HG02571 (cell line): ENCODE measurements at regions not wholly inside any gene's neighbourhood (a gene's known extent, or its start where the extent isn't known, plus 50 kb on each side); places are given as distances from the start of the nearest gene placed in this dataset.

Experiments
- ATAC-seq: cut with Tn5 transposase; IDR thresholded peaks from one replicate; pipeline ENCODE4 v1.9.1; 2021; ENCODE audit warnings: mild to moderate bottlenecking, moderate library complexity; ENCODE audit not compliant: unreplicated experiment

DNA sequence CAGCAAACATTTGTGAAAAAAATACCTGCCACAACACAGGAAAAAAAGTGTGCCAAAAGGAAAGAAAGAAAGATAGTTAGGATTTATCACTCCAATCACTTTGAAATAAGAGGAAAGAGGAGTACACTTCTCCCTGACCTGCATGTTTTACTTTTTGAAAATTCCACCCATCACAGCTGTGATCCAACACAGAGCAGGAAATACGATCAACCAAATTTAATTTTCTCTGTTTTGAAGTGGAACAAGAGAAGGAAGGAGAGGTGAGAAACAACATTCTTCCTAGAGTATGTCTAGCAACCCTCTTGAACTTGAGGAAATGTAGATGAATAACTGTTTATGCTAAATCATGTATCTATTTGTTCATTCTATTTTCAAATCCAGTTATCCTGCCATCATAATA is 284.7 kb upstream of the SYT1 start:
- ATAC-seq: no peak

- ATAC-seq: no peak
Measured at GRCh38 chr12:78580296-78580695, 284.3 kb upstream of the SYT1 start.

DNA sequence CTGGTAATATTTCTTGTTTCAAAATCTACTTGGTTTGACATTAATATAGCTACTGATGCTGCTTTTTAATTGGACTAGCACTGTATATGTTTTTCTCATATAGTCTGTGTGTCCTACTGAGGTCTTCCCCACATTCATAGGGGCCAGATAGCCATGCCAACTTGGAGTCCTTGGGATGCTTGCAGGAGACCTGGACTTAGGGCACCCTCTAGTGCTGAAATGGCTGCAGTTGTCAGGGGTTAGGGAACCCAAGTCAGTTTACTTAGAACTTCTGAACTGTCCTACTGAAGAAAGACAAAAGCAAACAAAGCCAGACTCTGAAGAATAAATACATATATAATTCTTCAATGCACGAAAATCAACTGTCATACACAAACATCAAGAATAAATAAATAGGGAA is 279.9 kb upstream of the SYT1 start:
- no peak for ATAC-seq

DNA sequence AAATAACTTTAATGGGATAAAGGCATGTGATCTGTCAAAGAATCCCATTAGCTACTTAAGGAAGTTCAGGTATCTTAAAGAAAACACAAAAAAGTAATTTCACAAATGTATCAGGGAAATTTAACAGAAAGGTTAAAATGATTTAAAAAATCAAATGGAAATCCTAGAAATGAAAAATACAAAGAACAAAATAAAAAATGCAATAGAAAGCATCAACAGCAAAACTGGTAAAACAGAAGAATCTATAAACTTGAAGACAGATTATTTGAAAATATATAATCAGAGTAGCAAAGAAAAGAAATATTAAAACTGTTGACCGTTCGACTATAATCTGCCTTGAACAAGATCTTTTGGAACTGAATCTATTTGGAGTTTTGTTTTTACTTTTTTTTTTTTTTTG is 279.4 kb upstream of the SYT1 start:
- no peak for ATAC-seq

DNA sequence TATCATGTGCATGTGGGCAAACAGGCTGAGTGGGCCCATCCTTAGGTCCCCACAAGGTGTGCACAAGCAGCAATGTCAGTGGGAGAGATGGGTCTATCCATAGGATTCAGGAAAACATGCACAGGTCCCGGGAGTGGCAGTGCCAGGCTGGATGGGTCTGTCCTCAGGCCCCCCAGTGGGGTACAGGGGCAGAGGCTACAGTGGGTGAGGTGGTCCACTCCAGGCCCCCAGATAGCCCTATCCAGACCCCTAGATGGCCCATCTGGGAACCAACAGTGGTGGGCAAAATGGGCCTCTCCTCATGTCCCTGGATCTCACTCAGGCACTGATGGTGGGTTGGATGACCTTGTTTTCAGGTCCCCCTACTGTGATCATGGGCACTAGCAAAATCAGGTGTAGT is 277.8 kb upstream of the SYT1 start:
- ATAC-seq: no peak

DNA sequence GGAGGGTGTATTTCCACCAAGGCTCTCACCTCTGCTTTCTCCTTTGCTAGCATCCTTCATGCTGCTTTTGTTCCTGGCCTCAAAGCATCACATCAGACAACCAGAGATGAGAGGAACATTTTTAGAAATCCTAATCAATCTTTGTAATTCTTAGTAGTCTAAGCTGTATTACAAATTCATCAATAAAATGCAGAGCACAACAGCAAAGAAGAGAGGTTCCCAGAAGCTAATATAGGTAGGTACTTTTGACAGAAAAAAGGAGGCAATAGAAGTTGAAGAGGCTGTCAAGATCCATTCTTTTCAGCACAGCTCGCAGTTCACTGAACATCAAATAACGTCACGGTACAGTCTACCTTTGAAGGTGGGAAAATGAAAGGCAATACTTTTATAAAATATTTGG is 265.2 kb upstream of the SYT1 start:
- ATAC-seq: no peak

GRCh38 chr12:78600541-78600940 is 264.0 kb upstream of the SYT1 start:
- ATAC-seq: no peak

GRCh38 chr12:78611504-78611903 is 253.1 kb upstream of the SYT1 start:
- ATAC-seq: no peak

- no peak for ATAC-seq
Measured at GRCh38 chr12:78612190-78612589, 252.4 kb upstream of the SYT1 start.

GRCh38 chr12:78617683-78618082 is 246.9 kb upstream of the SYT1 start:
- ATAC-seq: no peak

- ATAC-seq: no peak
Measured at GRCh38 chr12:78622529-78623195, 241.9 kb upstream of the SYT1 start.

DNA sequence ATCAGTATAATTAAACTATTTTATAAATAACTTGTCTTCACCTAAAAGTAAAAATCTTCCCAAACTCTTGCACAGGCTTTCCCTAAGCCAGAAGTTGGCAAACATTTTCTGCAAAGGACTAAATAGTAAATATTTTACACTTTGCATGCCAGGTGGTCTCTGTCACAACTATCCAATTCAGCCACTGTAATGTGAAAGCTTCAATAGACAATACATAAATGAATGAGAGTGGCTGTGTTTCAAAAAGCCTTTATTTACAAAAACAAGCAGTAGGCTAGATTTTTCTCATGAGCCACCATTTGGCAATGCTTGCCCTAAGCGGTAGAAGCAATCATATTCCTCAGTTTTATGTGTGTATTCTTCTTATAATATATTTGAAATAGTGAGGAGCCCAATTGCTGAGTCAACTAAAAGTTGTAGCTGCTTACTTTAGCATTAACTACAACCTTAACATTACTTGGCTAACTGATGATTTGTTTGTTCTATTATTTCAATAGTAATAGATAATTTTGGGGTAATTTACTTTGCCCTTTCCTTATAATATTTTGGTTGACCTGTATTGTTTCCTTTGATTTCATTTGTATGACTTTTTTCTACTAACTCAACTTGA is 236.0 kb upstream of the SYT1 start:
- ATAC-seq: no peak

DNA sequence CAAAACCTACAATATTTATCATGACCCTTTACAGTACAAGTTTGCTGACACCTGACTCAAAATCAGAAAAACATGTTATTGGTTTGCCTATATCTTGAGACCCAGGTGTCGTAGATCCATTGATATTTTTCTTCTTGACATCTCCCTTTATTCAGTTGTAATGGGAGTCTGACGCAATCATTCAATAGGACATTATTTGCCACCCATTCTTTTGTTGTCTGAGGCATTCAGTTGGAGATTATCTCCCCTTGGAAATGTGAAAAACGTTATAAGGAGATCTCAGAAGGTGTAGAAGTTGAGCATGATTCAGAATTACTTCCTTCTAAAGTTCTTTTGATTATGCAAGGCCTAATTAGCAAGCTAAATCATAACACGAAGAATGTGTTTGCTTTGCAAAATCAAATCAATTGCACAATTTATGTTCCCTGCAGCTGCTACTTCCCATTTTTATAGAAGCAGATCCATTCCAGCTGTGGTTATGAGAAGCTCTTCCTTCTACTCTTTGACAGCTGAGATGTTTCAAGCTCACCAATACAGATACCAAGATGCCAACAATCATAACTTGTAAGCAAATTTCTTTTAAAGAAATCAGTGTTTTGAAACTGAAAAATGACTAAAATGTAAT is 228.2 kb upstream of the SYT1 start:
- ATAC-seq: no peak

DNA sequence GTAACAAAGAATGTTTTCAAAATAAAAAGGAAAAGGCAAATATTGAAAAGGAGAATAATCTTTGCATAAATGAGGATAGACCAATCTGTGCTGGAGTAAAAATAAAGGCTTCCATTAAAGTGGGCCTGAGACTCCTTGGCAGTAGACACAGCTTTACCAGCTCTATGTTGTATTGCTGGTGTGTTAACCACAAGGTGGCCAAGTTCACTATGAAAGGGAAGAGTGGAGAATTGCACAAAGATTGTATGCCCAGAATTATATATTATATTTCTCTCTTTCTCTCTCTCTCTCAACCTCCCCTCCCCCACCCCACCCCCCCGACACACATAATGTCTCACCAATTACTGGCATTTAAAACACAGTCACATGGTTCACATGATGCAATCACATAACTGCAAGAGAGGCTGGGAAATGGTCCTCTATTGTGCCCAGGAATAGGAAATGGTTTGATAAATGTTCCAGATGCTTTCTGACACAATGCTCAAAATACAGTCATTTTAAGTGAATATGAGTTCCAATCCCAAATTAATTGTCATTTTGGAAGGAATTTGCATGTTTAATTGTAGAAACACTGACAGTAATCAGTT is 222.6 kb upstream of the SYT1 start:
- ATAC-seq: no peak

DNA sequence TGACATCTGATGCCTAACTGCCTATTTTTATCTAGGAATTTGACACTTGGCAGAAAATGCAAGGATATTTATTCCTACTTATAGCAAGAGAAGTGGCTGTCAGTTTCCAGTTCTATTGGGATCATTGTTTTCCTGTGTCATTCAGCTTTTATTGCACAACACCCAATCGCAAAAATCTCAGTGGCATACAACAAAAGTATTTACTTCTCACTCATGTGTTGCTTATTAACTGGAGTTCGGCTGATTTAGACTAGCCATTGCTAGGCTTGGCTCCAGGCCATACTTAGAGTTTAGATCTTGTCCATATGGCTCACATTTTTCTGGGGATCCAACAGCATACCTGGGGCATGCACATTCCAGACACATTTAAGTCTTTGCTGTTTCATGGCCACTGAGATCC is 218.6 kb upstream of the SYT1 start:
- no peak for ATAC-seq

DNA sequence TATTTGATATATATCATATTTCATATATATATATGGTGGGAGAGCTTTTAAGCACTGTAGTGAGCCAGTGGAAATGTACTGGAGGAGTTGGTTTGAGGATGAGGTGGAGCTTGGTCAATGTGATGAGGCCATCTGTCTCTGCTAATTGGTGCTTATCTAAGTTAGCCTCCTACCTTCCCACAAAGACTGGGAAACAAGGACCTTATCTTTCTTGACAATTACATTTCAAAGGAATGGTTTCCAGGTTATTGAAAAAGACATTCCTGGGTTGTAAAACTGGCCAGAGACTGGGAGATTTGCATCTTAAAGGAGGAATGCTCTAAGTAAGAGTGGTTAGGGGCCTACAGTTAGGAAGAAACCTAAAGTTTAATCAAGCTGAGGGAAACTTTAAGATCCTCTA is 212.8 kb upstream of the SYT1 start:
- ATAC-seq: no peak

DNA sequence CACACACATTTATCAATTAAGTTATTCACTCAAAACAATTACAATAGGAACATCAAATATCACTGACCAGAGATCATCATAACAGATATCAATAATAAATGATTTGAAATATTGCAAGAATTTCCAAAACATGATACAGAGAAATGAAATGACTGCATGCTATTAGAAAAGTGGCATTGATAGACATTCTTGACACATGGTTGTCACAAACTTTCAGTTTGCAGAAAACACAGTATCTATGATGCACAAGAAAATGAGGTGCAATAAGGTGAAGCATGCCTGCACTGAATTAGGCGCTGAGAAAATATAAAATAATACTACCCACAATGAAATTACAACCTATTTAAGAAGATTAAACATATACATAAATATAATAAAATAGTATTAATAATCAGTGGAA is 198.0 kb upstream of the SYT1 start:
- no peak for ATAC-seq

DNA sequence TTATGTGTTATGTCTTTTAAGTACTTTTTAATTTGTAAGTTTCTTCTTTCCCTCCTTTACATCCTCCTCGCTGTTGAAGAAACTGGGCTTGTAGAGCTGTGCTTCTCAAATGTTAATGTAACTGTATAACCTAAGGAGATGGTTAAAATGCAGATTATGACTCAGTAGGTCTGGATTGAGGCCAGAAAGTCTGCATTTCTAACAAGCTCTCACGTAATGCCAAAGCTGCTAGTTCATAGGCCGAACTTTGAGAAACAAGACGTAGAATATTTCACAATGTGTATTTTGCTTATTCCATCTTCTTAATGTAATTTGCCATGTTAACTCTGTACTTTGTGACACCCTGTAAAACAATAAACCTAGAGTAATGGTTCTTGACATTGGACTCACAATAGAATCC is 193.3 kb upstream of the SYT1 start:
- ATAC-seq: no peak

DNA sequence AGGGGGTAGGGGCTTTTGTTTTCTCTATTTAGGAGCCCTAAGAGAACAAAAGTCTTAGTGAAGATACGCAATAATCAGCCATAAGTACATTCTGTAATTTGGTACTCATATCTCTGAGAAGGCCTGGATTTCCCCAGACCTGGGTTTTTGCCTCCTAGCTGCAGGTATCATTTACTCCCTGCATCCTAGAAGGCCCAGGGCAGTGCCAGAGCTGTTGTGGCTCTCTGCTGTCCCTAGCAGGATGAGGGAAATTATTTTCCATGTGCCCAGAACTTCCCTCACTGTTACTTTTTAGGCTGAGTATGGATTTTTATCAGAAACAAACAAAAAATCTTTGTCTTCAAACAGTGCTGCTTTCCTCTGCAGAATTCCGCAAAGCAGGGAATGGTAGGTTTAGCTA is 192.5 kb upstream of the SYT1 start:
- ATAC-seq: no peak

- no peak for ATAC-seq
Measured at GRCh38 chr12:78674311-78675090, 190.1 kb upstream of the SYT1 start.

- ATAC-seq: no peak
Measured at GRCh38 chr12:78680596-78680995, 184.0 kb upstream of the SYT1 start.
